GM23338 (cell line): ENCODE measurements at regions not wholly inside any gene's neighbourhood (a gene's known extent, or its start where the extent isn't known, plus 50 kb on each side); places are given as distances from the start of the nearest gene placed in this dataset.

Source experiments
- ATAC-seq: fragments of 200-7000 bp; cut with Tn5 transposase; 3 replicates; pipeline ENCODE4 v1.9.1; 2020
- DNase-seq: peaks from one replicate; pipeline ENCODE4 v3.0.0-alpha.2; 2015; ENCODE audit warnings: low spot score
- H2AFZ ChIP-seq: fragments of 200-600 bp; sonication (generic); 2 replicates; pipeline ENCODE4 v1.8.0; 2016; ENCODE audit warnings: antibody characterized with exemption, mild to moderate bottlenecking, moderate library complexity
- H3F3A ChIP-seq: fragments of 200-600 bp; sonication (generic); replicated peaks from 2 replicates; pipeline ENCODE4 v1.8.0; 2017; ENCODE audit warnings: antibody characterized with exemption, mixed run types, low read depth
- H3K27ac ChIP-seq: fragments of 200-600 bp; sonication (generic); 2 replicates; pipeline ENCODE4 v1.6.1; 2016; ENCODE audit warnings: low read depth
- H3K27me3 ChIP-seq: fragments of 200-600 bp; sonication (generic); 2 replicates; pipeline ENCODE4 v1.8.0; 2016; ENCODE audit warnings: mild to moderate bottlenecking, mixed run types, moderate library complexity; ENCODE audit not compliant: insufficient read depth
- H3K36me3 ChIP-seq: fragments of 200-600 bp; sonication (generic); 2 replicates; pipeline ENCODE4 v1.8.0; 2016; ENCODE audit warnings: mild to moderate bottlenecking; ENCODE audit not compliant: insufficient read depth
- H3K4me1 ChIP-seq: fragments of 200-600 bp; sonication (generic); 2 replicates; pipeline ENCODE4 v1.8.0; 2016; ENCODE audit warnings: mild to moderate bottlenecking, moderate library complexity; ENCODE audit not compliant: insufficient read depth
- H3K4me2 ChIP-seq: fragments of 200-600 bp; sonication (generic); 2 replicates; pipeline ENCODE4 v1.7.1; 2017; ENCODE audit warnings: mixed run types
- H3K4me3 ChIP-seq: fragments of 200-600 bp; sonication (generic); 2 replicates; pipeline ENCODE4 v1.6.1; 2016; ENCODE audit warnings: mixed run types
- H3K79me2 ChIP-seq: fragments of 200-600 bp; sonication (generic); replicated peaks from 2 replicates; pipeline ENCODE4 v1.8.0; 2017; ENCODE audit warnings: mild to moderate bottlenecking; ENCODE audit not compliant: insufficient read depth
- H3K9me2 ChIP-seq: fragments of 200-600 bp; sonication (generic); 2 replicates; pipeline ENCODE4 v1.8.0; 2017; ENCODE audit not compliant: insufficient read depth
- H4K20me1 ChIP-seq: fragments of 200-600 bp; sonication (generic); replicated peaks from 2 replicates; pipeline ENCODE4 v1.8.0; 2017; ENCODE audit warnings: mild to moderate bottlenecking; ENCODE audit not compliant: insufficient read depth
- H3K27ac Mint-ChIP-seq: 2 replicates; pipeline ENCODE4 v1.8.0; 2020; ENCODE audit warnings: inconsistent platforms, mild to moderate bottlenecking, moderate library complexity, mixed read lengths
- H3K27me3 Mint-ChIP-seq: 3 replicates; pipeline ENCODE4 v1.8.0; 2022; ENCODE audit warnings: low read depth, mild to moderate bottlenecking, moderate library complexity, mixed read lengths, inconsistent platforms; ENCODE audit not compliant: insufficient read depth, poor library complexity
- H3K36me3 Mint-ChIP-seq: 3 replicates; pipeline ENCODE4 v1.8.0; 2021; ENCODE audit warnings: low read depth, mild to moderate bottlenecking, inconsistent platforms, moderate library complexity, mixed read lengths
- H3K4me1 Mint-ChIP-seq: 3 replicates; pipeline ENCODE4 v1.8.0; 2020; ENCODE audit warnings: mild to moderate bottlenecking, inconsistent platforms, mixed read lengths
- H3K4me3 Mint-ChIP-seq: 3 replicates; pipeline ENCODE4 v1.8.0; 2021; ENCODE audit warnings: moderate library complexity, mild to moderate bottlenecking, inconsistent platforms, mixed read lengths
- H3K9me3 Mint-ChIP-seq: 3 replicates; pipeline ENCODE4 v1.8.0; 2020; ENCODE audit warnings: moderate library complexity, mild to moderate bottlenecking, inconsistent platforms, mixed read lengths
- CREB1 ChIP-seq: fragments of 250-450 bp; sonication (Bioruptor Pico); IDR thresholded peaks from 2 replicates; pipeline ENCODE4 v1.5.0; 2020; ENCODE audit warnings: low read depth, mild to moderate bottlenecking, moderate library complexity
- ETS1 ChIP-seq: IDR thresholded peaks from 2 replicates; pipeline ENCODE4 v1.6.1; 2016; ENCODE audit warnings: antibody characterized with exemption
- EZH2 ChIP-seq: fragments of 200-600 bp; sonication (generic); IDR thresholded peaks from one replicate; pipeline ENCODE4 v1.8.0; 2017; ENCODE audit warnings: antibody characterized with exemption, mild to moderate bottlenecking, low read depth; ENCODE audit not compliant: unreplicated experiment
- EZH2phosphoT487 ChIP-seq: fragments of 200-600 bp; sonication (generic); IDR thresholded peaks from one replicate; pipeline ENCODE4 v1.8.1; 2018; ENCODE audit warnings: antibody characterized with exemption; ENCODE audit not compliant: unreplicated experiment
- JUNB ChIP-seq: IDR thresholded peaks from one replicate; pipeline ENCODE4 v1.6.1; 2016; ENCODE audit warnings: antibody characterized with exemption; ENCODE audit not compliant: unreplicated experiment
- NANOG ChIP-seq: IDR thresholded peaks from 2 replicates; pipeline ENCODE4 v1.6.1; 2016; ENCODE audit warnings: antibody characterized with exemption, borderline replicate concordance
- POLR2AphosphoS5 ChIP-seq: IDR thresholded peaks from 2 replicates; pipeline ENCODE4 v1.6.1; 2016; ENCODE audit warnings: antibody characterized with exemption, low read depth
- STAT1 ChIP-seq: IDR thresholded peaks from one replicate; pipeline ENCODE4 v1.6.1; 2016; ENCODE audit warnings: antibody characterized with exemption; ENCODE audit not compliant: unreplicated experiment
- ZNF114 ChIP-seq: fragments of 250-450 bp; sonication (Bioruptor Pico); IDR thresholded peaks from 2 replicates; pipeline ENCODE4 v1.5.0; 2020; ENCODE audit warnings: mild to moderate bottlenecking, moderate library complexity
- ZNF331 ChIP-seq: fragments of 250-450 bp; sonication (Bioruptor Pico); IDR thresholded peaks from 2 replicates; pipeline ENCODE4 v1.5.0; 2020; ENCODE audit warnings: low read depth, mild to moderate bottlenecking, moderate library complexity
- ZNF462 ChIP-seq: fragments of 250-450 bp; sonication (Bioruptor Pico); IDR thresholded peaks from 2 replicates; pipeline ENCODE4 v1.5.0; 2020; ENCODE audit warnings: mild to moderate bottlenecking, moderate library complexity
- TF ChIP-seq, protein P1 (sequence below): IDR thresholded peaks from one replicate; pipeline ENCODE4 v1.6.1; 2018; ENCODE audit warnings: antibody characterized with exemption; ENCODE audit not compliant: unreplicated experiment
- TF ChIP-seq, protein P2 (sequence below), 2 experiments: fragments of 200-600 bp in 1 of 2; sonication (generic) in 1 of 2; conservative IDR thresholded peaks; 2 replicates each; pipeline versions ENCODE4 v1.5.1 to v1.6.1; 2016 to 2017; ENCODE audit warnings: antibody characterized with exemption in 2 of 2, low read depth in 2 of 2, mild to moderate bottlenecking in 2 of 2, moderate library complexity in 1 of 2

DNA sequence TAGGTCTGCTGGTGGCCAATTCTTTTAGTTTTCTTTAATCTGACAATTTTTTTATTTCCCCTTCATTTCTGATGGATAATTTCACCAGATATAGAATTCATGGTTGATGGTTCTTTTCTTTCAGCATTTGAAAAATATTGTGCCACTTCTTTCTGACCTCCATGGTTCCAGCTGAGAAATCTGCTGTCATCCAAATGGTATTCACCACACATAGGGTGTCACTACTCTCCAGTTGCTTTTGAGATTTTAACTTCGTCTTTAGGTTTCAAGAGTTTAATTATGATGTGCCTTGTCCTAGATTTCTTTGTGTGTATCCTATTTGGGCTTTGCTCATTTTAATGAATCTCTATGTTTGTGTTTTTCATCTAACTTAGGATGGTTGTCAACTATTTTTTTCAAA lies 488.6 kb upstream of the HS6ST1 start:
- Histone ChIP-seq H3K4me3 (no peak overlapping the region), H3K9me2 (no peaks in the 10 kb centered on the region), H3K4me2 (no peak overlapping the region), H3F3A (no peaks in the 10 kb centered on the region), H4K20me1 (no peaks in the 10 kb centered on the region), H3K4me1 (no peaks in the 10 kb centered on the region), H3K79me2 (no peaks in the 10 kb centered on the region), H3K27me3 (no peaks in the 10 kb centered on the region), H3K36me3 (no peaks in the 10 kb centered on the region), H3K27ac (no peak overlapping the region), H2AFZ (no peak overlapping the region)
- Mint-ChIP-seq H3K4me3 (no peak overlapping the region), H3K27me3 (no peaks in the 10 kb centered on the region), H3K9me3 (peaks cover 17% of the 10 kb centered on the region; the same call in 2 of the 3 replicates), H3K27ac (no peak overlapping the region), H3K36me3 (peaks cover 9% of the 10 kb centered on the region; the same call in 1 of the 3 replicates), H3K4me1 (no peaks in the 10 kb centered on the region)
- no peak for ATAC-seq
- DNase-seq: no peak
- no peak for TF ChIP-seq CREB1
- TF ChIP-seq ZNF462 (CRISPR knock-in tag): no peak
- TF ChIP-seq STAT1: no peak
- no peak for TF ChIP-seq ZNF331 (CRISPR knock-in tag)
- TF ChIP-seq, protein P1, sequence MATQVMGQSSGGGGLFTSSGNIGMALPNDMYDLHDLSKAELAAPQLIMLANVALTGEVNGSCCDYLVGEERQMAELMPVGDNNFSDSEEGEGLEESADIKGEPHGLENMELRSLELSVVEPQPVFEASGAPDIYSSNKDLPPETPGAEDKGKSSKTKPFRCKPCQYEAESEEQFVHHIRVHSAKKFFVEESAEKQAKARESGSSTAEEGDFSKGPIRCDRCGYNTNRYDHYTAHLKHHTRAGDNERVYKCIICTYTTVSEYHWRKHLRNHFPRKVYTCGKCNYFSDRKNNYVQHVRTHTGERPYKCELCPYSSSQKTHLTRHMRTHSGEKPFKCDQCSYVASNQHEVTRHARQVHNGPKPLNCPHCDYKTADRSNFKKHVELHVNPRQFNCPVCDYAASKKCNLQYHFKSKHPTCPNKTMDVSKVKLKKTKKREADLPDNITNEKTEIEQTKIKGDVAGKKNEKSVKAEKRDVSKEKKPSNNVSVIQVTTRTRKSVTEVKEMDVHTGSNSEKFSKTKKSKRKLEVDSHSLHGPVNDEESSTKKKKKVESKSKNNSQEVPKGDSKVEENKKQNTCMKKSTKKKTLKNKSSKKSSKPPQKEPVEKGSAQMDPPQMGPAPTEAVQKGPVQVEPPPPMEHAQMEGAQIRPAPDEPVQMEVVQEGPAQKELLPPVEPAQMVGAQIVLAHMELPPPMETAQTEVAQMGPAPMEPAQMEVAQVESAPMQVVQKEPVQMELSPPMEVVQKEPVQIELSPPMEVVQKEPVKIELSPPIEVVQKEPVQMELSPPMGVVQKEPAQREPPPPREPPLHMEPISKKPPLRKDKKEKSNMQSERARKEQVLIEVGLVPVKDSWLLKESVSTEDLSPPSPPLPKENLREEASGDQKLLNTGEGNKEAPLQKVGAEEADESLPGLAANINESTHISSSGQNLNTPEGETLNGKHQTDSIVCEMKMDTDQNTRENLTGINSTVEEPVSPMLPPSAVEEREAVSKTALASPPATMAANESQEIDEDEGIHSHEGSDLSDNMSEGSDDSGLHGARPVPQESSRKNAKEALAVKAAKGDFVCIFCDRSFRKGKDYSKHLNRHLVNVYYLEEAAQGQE: no peak
- TF ChIP-seq EZH2phosphoT487: no peak
- TF ChIP-seq, protein P2, sequence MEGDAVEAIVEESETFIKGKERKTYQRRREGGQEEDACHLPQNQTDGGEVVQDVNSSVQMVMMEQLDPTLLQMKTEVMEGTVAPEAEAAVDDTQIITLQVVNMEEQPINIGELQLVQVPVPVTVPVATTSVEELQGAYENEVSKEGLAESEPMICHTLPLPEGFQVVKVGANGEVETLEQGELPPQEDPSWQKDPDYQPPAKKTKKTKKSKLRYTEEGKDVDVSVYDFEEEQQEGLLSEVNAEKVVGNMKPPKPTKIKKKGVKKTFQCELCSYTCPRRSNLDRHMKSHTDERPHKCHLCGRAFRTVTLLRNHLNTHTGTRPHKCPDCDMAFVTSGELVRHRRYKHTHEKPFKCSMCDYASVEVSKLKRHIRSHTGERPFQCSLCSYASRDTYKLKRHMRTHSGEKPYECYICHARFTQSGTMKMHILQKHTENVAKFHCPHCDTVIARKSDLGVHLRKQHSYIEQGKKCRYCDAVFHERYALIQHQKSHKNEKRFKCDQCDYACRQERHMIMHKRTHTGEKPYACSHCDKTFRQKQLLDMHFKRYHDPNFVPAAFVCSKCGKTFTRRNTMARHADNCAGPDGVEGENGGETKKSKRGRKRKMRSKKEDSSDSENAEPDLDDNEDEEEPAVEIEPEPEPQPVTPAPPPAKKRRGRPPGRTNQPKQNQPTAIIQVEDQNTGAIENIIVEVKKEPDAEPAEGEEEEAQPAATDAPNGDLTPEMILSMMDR (conservative IDR thresholded peaks at IDR 0.05; ENCODE audit: low read depth in 2 of 2): no peak
- TF ChIP-seq POLR2AphosphoS5: no peak
- no peak for TF ChIP-seq EZH2
- no peak for TF ChIP-seq ZNF114 (CRISPR knock-in tag)
- TF ChIP-seq NANOG: no peak
- TF ChIP-seq ETS1: no peak
- TF ChIP-seq JUNB: no peak
